Endothelial cell of umbilical vein (primary cell): ENCODE measurements at regions not wholly inside any gene's neighbourhood (a gene's known extent, or its start where the extent isn't known, plus 50 kb on each side); places are given as distances from the start of the nearest gene placed in this dataset.

ENCODE experiments used
- BruUV-seq: library from RNA; stranded (reverse); fragments of 400-500 nt; replicated peaks from 2 replicates; lab custom pipeline; 2021; lab: Mats Ljungman, UMichigan
- CTCF ChIA-PET: fragments of 300-600, 350-600 bp; sonication (Branson Sonifier 250); formaldehyde crosslinking; loops from one replicate; lab custom pipeline; 2021; ENCODE audit warnings: antibody characterized with exemption, inconsistent platforms; lab: Charles Lee
- POLR2A ChIA-PET: fragments of 300-600, 350-600 bp; sonication (Branson Sonifier 250); formaldehyde crosslinking; loops from one replicate; lab custom pipeline; 2021; ENCODE audit warnings: antibody characterized with exemption, inconsistent platforms; lab: Charles Lee
- DNase-seq: peaks from one replicate; pipeline ENCODE4 v3.0.0-alpha.2; 2011; ENCODE audit warnings: low read depth, low spot score
- FAIRE-seq: peaks from 2 replicates; lab custom pipeline; 2011; peaks lifted over from hg19 to GRCh38; lab: Jason Lieb, UNC
- H2AFZ ChIP-seq: 2 replicates; pipeline ENCODE4 v1.6.0; 2012; ENCODE audit warnings: low read depth, low read length, control low read depth, inconsistent platforms
- H3K27ac ChIP-seq: 2 replicates; pipeline ENCODE4 v1.5.1; 2011; ENCODE audit warnings: low read depth, mild to moderate bottlenecking, control low read depth, low read length, moderate library complexity; ENCODE audit not compliant: insufficient read depth
- H3K27me3 ChIP-seq, 2 experiments: 2 replicates each; pipeline versions ENCODE4 v1.6.0 to v1.6.1; 2011; ENCODE audit warnings: low read length in 2 of 2, mixed read lengths in 1 of 2; ENCODE audit not compliant: control insufficient read depth in 2 of 2, insufficient read depth in 2 of 2
- H3K36me3 ChIP-seq, 2 experiments: 2 replicates in 1 of 2; 3 replicates in 1 of 2; pipeline ENCODE4 v1.5.1; 2011; ENCODE audit warnings: low read length in 2 of 2, mild to moderate bottlenecking in 1 of 2, moderate library complexity in 1 of 2; ENCODE audit not compliant: control insufficient read depth in 2 of 2, insufficient read depth in 2 of 2; ENCODE audit errors: extremely low read depth in 1 of 2
- H3K4me1 ChIP-seq: 3 replicates; pipeline ENCODE4 v1.5.1; 2011; ENCODE audit warnings: mild to moderate bottlenecking, low read length; ENCODE audit not compliant: control insufficient read depth, insufficient read depth; ENCODE audit errors: extremely low read depth
- H3K4me2 ChIP-seq: 2 replicates; pipeline ENCODE4 v1.6.1; 2011; ENCODE audit warnings: low read length, control low read depth, mixed read lengths; ENCODE audit not compliant: insufficient read depth
- H3K4me3 ChIP-seq, 3 experiments: fragments of 200-600 bp in 1 of 3; sonication (generic), shearing (Covaris generic) in 1 of 3; replicated peaks in 1 of 3; 2 replicates each; pipeline ENCODE4 v1.5.1; 2011 to 2016; ENCODE audit warnings: control low read depth in 3 of 3, low read length in 3 of 3, mild to moderate bottlenecking in 2 of 3, inconsistent platforms in 1 of 3, low read depth in 1 of 3, moderate library complexity in 1 of 3; ENCODE audit not compliant: insufficient read depth in 1 of 3
- H3K79me2 ChIP-seq: 2 replicates; pipeline ENCODE4 v1.6.0; 2012; ENCODE audit warnings: low read length, inconsistent platforms; ENCODE audit not compliant: control insufficient read depth, insufficient read depth
- H3K9ac ChIP-seq: replicated peaks from 2 replicates; pipeline ENCODE3; 2011; ENCODE audit warnings: low read length, control low read depth; ENCODE audit not compliant: insufficient read depth; ENCODE audit errors: extremely low read depth
- H3K9me1 ChIP-seq: replicated peaks from 3 replicates; pipeline ENCODE4 v1.6.0; 2011; ENCODE audit warnings: mild to moderate bottlenecking, low read length; ENCODE audit not compliant: control insufficient read depth, insufficient read depth; ENCODE audit errors: extremely low read depth
- H3K9me3 ChIP-seq: replicated peaks from 2 replicates; pipeline ENCODE4 v1.5.1; 2012; ENCODE audit warnings: low read length, inconsistent platforms; ENCODE audit not compliant: control insufficient read depth, insufficient read depth
- H4K20me1 ChIP-seq: replicated peaks from 2 replicates; pipeline ENCODE3; 2011; ENCODE audit warnings: mild to moderate bottlenecking, low read length; ENCODE audit not compliant: control insufficient read depth, insufficient read depth; ENCODE audit errors: extremely low read depth
- CTCF ChIP-seq, 2 donors: IDR thresholded peaks; 1 replicate in 1 of 2; 2 replicates in 1 of 2; pipeline ENCODE4 v1.5.1; 2011; ENCODE audit warnings: low read length in 2 of 2, mild to moderate bottlenecking in 2 of 2, moderate library complexity in 2 of 2, control low read depth in 1 of 2, inconsistent platforms in 1 of 2, low read depth in 1 of 2; ENCODE audit not compliant: insufficient read depth in 1 of 2; ENCODE audit errors: extremely low read depth in 1 of 2
- EZH2 ChIP-seq: IDR thresholded peaks from 2 replicates; pipeline ENCODE4 v1.6.1; 2012; ENCODE audit warnings: borderline replicate concordance, low read depth, mild to moderate bottlenecking, moderate library complexity, low read length, inconsistent platforms; ENCODE audit not compliant: severe bottlenecking
- FOS ChIP-seq: IDR thresholded peaks from 2 replicates; pipeline ENCODE4 v1.6.1; 2011; ENCODE audit warnings: mild to moderate bottlenecking, low read length, moderate library complexity, borderline replicate concordance; ENCODE audit not compliant: insufficient read depth
- GATA2 ChIP-seq: IDR thresholded peaks from 2 replicates; pipeline ENCODE4 v1.7.0; 2011; ENCODE audit warnings: low read depth, mild to moderate bottlenecking, moderate library complexity, mixed read lengths, low read length; ENCODE audit not compliant: insufficient read length, insufficient read depth
- JUN ChIP-seq: IDR thresholded peaks from 2 replicates; pipeline ENCODE4 v1.6.1; 2011; ENCODE audit warnings: borderline replicate concordance, low read depth; ENCODE audit not compliant: insufficient read length, insufficient read depth
- MAX ChIP-seq: IDR thresholded peaks from 2 replicates; pipeline ENCODE4 v1.6.1; 2011; ENCODE audit not compliant: insufficient read depth, insufficient read length
- MYC ChIP-seq: IDR thresholded peaks from one replicate; pipeline ENCODE4 v1.6.1; 2011; ENCODE audit warnings: mild to moderate bottlenecking, low read depth, low read length
- POLR2A ChIP-seq: IDR thresholded peaks from 2 replicates; pipeline ENCODE4 v1.6.1; 2012; ENCODE audit warnings: low read depth, mild to moderate bottlenecking, control low read depth, low read length
- POLR2AphosphoS5 ChIP-seq: IDR thresholded peaks from 2 replicates; pipeline ENCODE4 v1.6.1; 2012; ENCODE audit warnings: low read depth, mild to moderate bottlenecking, control low read depth, low read length, moderate library complexity; ENCODE audit not compliant: insufficient read depth
- dilution Hi-C: fragments of 300-500 bp; cut with MboI; formaldehyde crosslinking; loops from one replicate; pipeline ENCODE4 v1.15.0; 2019; ENCODE audit warnings: low sequenced_read_pairs; ENCODE audit not compliant: extremely low pct_ligation_motif_present
- intact Hi-C: fragments of 100-400 bp; cut with micrococcal nuclease; formaldehyde crosslinking; loops from one replicate; pipeline ENCODE4 v1.10.0; 2022

DNA sequence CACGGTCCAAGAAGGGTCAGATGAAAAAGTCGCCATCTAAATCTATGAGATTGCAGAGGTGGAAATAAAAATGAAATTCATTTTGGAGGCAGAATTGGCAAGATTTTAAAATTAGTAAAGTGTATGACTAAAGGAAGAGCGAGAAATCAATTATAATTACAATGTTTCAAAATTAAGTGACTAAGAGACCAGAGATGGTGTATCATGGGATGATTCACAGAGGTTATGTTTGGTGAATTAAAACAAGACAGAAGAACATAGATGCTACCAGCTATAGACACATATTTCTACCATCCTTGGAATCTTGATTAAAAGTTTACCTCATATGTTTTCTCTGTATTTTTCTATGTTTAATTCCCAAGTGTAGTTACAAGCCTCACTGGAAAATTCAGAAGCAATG is 308.9 kb upstream of the DNAJC19 start:
- Histone ChIP-seq H3K79me2 (no peaks in the 10 kb centered on the region), H3K36me3 (no peaks in the 10 kb centered on the region), H3K4me3 (no peak overlapping the region), H3K9me3 (no peaks in the 10 kb centered on the region), H2AFZ (no peak overlapping the region), H3K27ac (no peak overlapping the region), H3K27me3 (no peaks in the 10 kb centered on the region), H3K4me1 (peaks cover 2% of the 10 kb centered on the region), H3K9me1 (no peaks in the 10 kb centered on the region), H3K4me2 (no peak overlapping the region), H4K20me1 (no peaks in the 10 kb centered on the region), H3K9ac (no peak overlapping the region)
- DNase-seq (no peak), FAIRE-seq (no peak)
- dilution Hi-C loops = no loop called here
- BruUV-seq = no TSS peak
- intact Hi-C loops = no loop called here
- TF ChIP-seq POLR2A (no peak), MAX (no peak), FOS (no peak), GATA2 (no peak), JUN (no peak), POLR2AphosphoS5 (no peak), EZH2 (no peak), CTCF (IDR thresholded peaks at IDR 0.05; ENCODE audit: extremely low read depth in 1 of 2, insufficient read depth in 1 of 2, low read depth in 1 of 2, low read length in 2 of 2) (no peak), MYC (no peak)
- ChIA-PET POLR2A (no interaction called here), CTCF (interaction anchor here (1.3 kb wide), 1 partner anchor 19 kb away, joined by 3 read pairs; no protein-coding TSS in a partner anchor)
